Loucy (cell line): ENCODE measurements at regions not wholly inside any gene's neighbourhood (a gene's known extent, or its start where the extent isn't known, plus 50 kb on each side); places are given as distances from the start of the nearest gene placed in this dataset.

ENCODE experiments used
- H2AFZ ChIP-seq: fragments of 200-600 bp; sonication (generic); 2 replicates; pipeline ENCODE4 v1.6.0; 2016; ENCODE audit warnings: antibody characterized with exemption, mild to moderate bottlenecking, low read length, moderate library complexity
- H3F3A ChIP-seq: fragments of 200-600 bp; 2 replicates; pipeline ENCODE4 v1.6.0; 2016; ENCODE audit warnings: antibody characterized with exemption, low read depth, mild to moderate bottlenecking
- H3K27me3 ChIP-seq: fragments of 200-600 bp; sonication (generic); 2 replicates; pipeline ENCODE4 v1.6.1; 2014; ENCODE audit warnings: low read length, mild to moderate bottlenecking; ENCODE audit not compliant: insufficient read depth, poor library complexity, severe bottlenecking
- H3K36me3 ChIP-seq: fragments of 200-600 bp; sonication (generic); 2 replicates; pipeline ENCODE4 v1.6.1; 2016; ENCODE audit warnings: low read length; ENCODE audit not compliant: insufficient read depth
- H3K4me1 ChIP-seq: fragments of 200-600 bp; sonication (generic); 2 replicates; pipeline ENCODE4 v1.5.1; 2014; ENCODE audit warnings: low read length, mild to moderate bottlenecking; ENCODE audit not compliant: insufficient read depth, poor library complexity, severe bottlenecking
- H3K4me2 ChIP-seq: fragments of 200-600 bp; sonication (generic); 2 replicates; pipeline ENCODE4 v1.6.0; 2014; ENCODE audit warnings: antibody characterized with exemption, low read length, low read depth, mild to moderate bottlenecking; ENCODE audit not compliant: poor library complexity, severe bottlenecking
- H3K4me3 ChIP-seq: fragments of 200-600 bp; sonication (generic); 2 replicates; pipeline ENCODE4 v1.5.1; 2014; ENCODE audit warnings: low read length, mild to moderate bottlenecking, mixed read lengths; ENCODE audit not compliant: poor library complexity, severe bottlenecking
- H3K79me2 ChIP-seq: fragments of 200-600 bp; sonication (generic); 2 replicates; pipeline ENCODE4 v1.6.1; 2014; ENCODE audit warnings: low read length; ENCODE audit not compliant: insufficient read depth
- H3K9ac ChIP-seq: fragments of 200-600 bp; sonication (generic); 2 replicates; pipeline ENCODE4 v1.6.0; 2014; ENCODE audit warnings: mild to moderate bottlenecking, low read depth, low read length, moderate library complexity; ENCODE audit not compliant: poor library complexity, severe bottlenecking
- H3K9me2 ChIP-seq: fragments of 200-600 bp; sonication (generic); replicated peaks from 2 replicates; pipeline ENCODE4 v1.6.1; 2016; ENCODE audit warnings: low read depth, low read length, mixed read lengths
- H3K9me3 ChIP-seq: fragments of 200-600 bp; sonication (generic); 2 replicates; pipeline ENCODE4 v1.6.1; 2014; ENCODE audit warnings: mild to moderate bottlenecking, antibody characterized with exemption, low read length, low read depth; ENCODE audit not compliant: insufficient read depth
- H4K20me1 ChIP-seq: fragments of 200-600 bp; sonication (generic); 2 replicates; pipeline ENCODE4 v1.6.0; 2014; ENCODE audit warnings: antibody characterized with exemption, low read length, mild to moderate bottlenecking; ENCODE audit not compliant: insufficient read depth, poor library complexity, severe bottlenecking
- CTCF ChIP-seq: fragments of 200-600 bp; sonication (generic); conservative IDR thresholded peaks from 2 replicates; pipeline ENCODE4 v1.5.1; 2014; ENCODE audit warnings: mild to moderate bottlenecking, antibody characterized with exemption, low read length
- EZH2phosphoT487 ChIP-seq: fragments of 200-600 bp; IDR thresholded peaks from 2 replicates; pipeline ENCODE4 v1.6.1; 2018; ENCODE audit warnings: antibody characterized with exemption, mild to moderate bottlenecking, moderate library complexity, borderline replicate concordance

GRCh38 chr15:62472616-62473299, 307.7 kb upstream of the C2CD4B start:
- no peaks in the 10 kb centered on the region for H3K9me3 ChIP-seq

DNA sequence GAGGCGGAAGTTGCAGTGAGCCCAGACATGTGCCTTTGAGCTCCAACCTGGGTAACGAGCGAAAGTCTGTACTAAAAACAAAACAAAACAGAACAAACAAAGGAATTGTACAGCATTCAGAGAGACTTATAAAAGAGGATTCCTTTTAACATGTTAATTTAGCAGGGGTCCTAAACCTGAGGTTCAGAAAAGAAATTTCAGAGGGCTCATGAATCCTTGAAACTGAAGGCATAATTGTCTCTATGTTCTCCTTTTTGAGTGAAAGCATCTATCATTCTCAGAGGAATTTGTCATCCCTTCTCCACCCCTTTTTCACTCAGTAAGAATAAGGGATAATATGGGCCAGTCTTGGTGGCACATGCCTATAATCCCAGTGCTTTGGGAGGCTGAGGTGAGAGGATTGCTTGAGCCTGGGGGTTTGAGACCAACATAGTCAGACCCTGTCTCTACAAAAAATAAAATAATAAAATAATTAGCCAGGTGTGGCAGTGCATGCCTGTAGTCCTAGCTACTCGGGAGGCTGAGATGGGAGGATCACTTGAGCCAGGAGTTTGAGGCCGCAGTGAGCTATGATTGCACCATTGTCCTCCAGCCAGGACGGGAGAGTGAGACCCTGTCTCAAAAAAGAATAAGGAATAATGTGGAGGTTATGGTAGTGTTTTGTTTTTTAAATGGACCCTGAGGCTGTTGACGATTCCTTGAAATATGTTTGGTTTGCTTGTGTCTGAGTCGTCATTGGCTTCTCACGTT, 309.1 kb upstream of the C2CD4B start:
- H3F3A ChIP-seq = no peaks in the 10 kb centered on the region
- no peak overlapping the region for H3K4me2 ChIP-seq
- no peaks in the 10 kb centered on the region for H3K27me3 ChIP-seq
- no peak overlapping the region for H3K9ac ChIP-seq
- H3K4me3 ChIP-seq = no peak overlapping the region
- H4K20me1 ChIP-seq = no peaks in the 10 kb centered on the region
- no peaks in the 10 kb centered on the region for H3K79me2 ChIP-seq
- peaks cover 10% of the 10 kb centered on the region for H3K4me1 ChIP-seq
- no peaks in the 10 kb centered on the region for H3K9me2 ChIP-seq
- no peaks in the 10 kb centered on the region for H3K36me3 ChIP-seq
- TF ChIP-seq CTCF (no peak), EZH2phosphoT487 (no peak)
- H2AFZ ChIP-seq = no peak overlapping the region
- H3K9me3 ChIP-seq = no peaks in the 10 kb centered on the region

More at GRCh38 chr15:62472616-62473299, 307.7 kb upstream of the C2CD4B start:
- peaks cover 10% of the 10 kb centered on the region for H3K4me1 ChIP-seq
- peak overlapping the region; percentile 54 for H2AFZ ChIP-seq
- no peaks in the 10 kb centered on the region for H3K27me3 ChIP-seq
- no peaks in the 10 kb centered on the region for H3K9me2 ChIP-seq
- TF ChIP-seq CTCF (no peak), EZH2phosphoT487 (no peak)
- H3K36me3 ChIP-seq = no peaks in the 10 kb centered on the region
- H3F3A ChIP-seq = no peaks in the 10 kb centered on the region
- no peaks in the 10 kb centered on the region for H4K20me1 ChIP-seq
- peak overlapping the region; percentile 51 for H3K4me2 ChIP-seq
- peak overlapping the region; percentile 18 for H3K9ac ChIP-seq
- no peaks in the 10 kb centered on the region for H3K79me2 ChIP-seq
- no peak overlapping the region for H3K4me3 ChIP-seq

DNA sequence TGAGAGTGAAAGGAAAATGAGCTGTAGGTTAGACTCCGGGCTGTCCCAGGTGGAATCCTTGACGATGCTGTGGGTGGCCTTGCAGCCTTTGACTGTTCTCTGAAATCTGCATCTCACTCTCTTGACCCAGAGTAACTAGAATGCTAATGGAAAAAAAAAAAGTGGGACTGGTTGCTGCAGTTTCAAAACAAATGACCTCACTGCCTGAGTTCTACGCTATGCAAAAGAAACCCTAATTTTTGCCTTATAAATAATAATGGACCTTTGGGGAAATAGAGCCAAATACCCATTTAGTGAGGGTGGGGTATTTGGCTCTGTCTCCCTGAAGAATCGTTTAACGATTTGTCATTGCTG, 309.7 kb upstream of the C2CD4B start:
- Histone ChIP-seq H2AFZ (no peak overlapping the region), H3K9me3 (no peaks in the 10 kb centered on the region), H3K9me2 (no peaks in the 10 kb centered on the region), H3F3A (no peaks in the 10 kb centered on the region), H3K4me1 (peaks cover 10% of the 10 kb centered on the region), H3K4me2 (no peak overlapping the region), H3K4me3 (no peak overlapping the region), H3K79me2 (no peaks in the 10 kb centered on the region), H3K36me3 (no peaks in the 10 kb centered on the region), H3K9ac (no peak overlapping the region), H4K20me1 (no peaks in the 10 kb centered on the region), H3K27me3 (no peaks in the 10 kb centered on the region)
- no peak for TF ChIP-seq EZH2phosphoT487
- no peak for TF ChIP-seq CTCF
